Neural cell (in vitro differentiated cells): ENCODE measurements at regions not wholly inside any gene's neighbourhood (a gene's known extent, or its start where the extent isn't known, plus 50 kb on each side); places are given as distances from the start of the nearest gene placed in this dataset.

Experiments used
- EZH2 ChIP-seq: fragments of 200-600, 300-800 bp; shearing (Covaris generic), sonication (generic); IDR thresholded peaks from 2 replicates; pipeline ENCODE4 v1.6.1; 2014; ENCODE audit warnings: antibody characterized with exemption, low read length, borderline replicate concordance, mild to moderate bottlenecking; ENCODE audit not compliant: insufficient read depth, poor library complexity, severe bottlenecking
- SMC3 ChIP-seq: fragments of 450-650 bp; conservative IDR thresholded peaks from 2 replicates; pipeline ENCODE4 v1.6.1; 2014; ENCODE audit warnings: antibody characterized with exemption, mild to moderate bottlenecking, moderate library complexity; ENCODE audit not compliant: poor library complexity
- TF ChIP-seq, protein P1 (sequence below): fragments of 450-650 bp; IDR thresholded peaks from 2 replicates; pipeline ENCODE4 v1.5.1; 2014; ENCODE audit warnings: antibody characterized with exemption, mild to moderate bottlenecking, moderate library complexity; ENCODE audit not compliant: poor library complexity, severe bottlenecking

DNA sequence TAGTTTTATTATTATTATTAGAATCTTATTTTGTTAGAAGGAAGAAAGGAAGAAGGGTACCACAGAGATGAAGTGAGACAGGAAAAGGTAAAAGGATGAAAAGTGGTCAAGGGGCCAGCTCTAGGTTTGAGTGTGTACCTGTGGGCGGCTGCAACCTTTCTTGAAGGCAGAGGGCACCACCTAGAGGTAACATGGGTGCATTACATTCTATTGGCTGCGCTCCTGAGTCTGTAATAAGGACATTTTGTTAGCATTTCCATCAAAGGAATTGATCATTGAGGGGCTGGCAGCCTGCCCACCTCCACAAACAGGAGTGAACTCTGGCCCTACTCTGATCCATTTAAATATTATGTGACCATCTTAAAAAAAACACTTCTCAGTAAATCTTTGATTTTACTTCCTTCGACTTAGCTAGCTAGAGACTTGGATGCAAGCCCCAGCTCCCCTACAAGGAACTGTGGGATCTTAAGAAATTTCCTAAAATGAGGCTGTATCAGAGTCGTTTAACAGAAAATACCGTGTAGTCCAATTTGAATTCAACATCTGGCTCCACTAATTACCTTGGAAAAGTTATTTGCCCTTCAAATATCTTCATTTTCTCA lies 610.4 kb downstream of the IPMK start:
- TF ChIP-seq, protein P1, sequence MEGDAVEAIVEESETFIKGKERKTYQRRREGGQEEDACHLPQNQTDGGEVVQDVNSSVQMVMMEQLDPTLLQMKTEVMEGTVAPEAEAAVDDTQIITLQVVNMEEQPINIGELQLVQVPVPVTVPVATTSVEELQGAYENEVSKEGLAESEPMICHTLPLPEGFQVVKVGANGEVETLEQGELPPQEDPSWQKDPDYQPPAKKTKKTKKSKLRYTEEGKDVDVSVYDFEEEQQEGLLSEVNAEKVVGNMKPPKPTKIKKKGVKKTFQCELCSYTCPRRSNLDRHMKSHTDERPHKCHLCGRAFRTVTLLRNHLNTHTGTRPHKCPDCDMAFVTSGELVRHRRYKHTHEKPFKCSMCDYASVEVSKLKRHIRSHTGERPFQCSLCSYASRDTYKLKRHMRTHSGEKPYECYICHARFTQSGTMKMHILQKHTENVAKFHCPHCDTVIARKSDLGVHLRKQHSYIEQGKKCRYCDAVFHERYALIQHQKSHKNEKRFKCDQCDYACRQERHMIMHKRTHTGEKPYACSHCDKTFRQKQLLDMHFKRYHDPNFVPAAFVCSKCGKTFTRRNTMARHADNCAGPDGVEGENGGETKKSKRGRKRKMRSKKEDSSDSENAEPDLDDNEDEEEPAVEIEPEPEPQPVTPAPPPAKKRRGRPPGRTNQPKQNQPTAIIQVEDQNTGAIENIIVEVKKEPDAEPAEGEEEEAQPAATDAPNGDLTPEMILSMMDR: peak; percentile 84
- TF ChIP-seq SMC3 (peak; percentile 85), EZH2 (no peak)
